Transverse colon (tissue), 4 donors: ENCODE measurements at regions not wholly inside any gene's neighbourhood (a gene's known extent, or its start where the extent isn't known, plus 50 kb on each side); places are given as distances from the start of the nearest gene placed in this dataset.

ENCODE experiments used
- EP300 ChIP-seq: sonication (generic); formaldehyde crosslinking; IDR thresholded peaks from one replicate; pipeline ENCODE4 v1.6.1; 2017; ENCODE audit warnings: antibody characterized with exemption, low read depth
- POLR2A ChIP-seq: fragments of 450-650 bp; IDR thresholded peaks from one replicate; pipeline ENCODE4 v1.6.1; 2016; ENCODE audit warnings: antibody characterized with exemption, mild to moderate bottlenecking, moderate library complexity
- POLR2AphosphoS5 ChIP-seq, 3 donors: sonication (generic); formaldehyde crosslinking; IDR thresholded peaks; one replicate each; pipeline ENCODE4 v1.6.1; 2016; ENCODE audit warnings: antibody characterized with exemption in 3 of 3
- TF ChIP-seq, protein P1 (sequence below), 5 experiments: fragments of 200-600 bp in 3 of 5; fragments of 450-650 bp in 2 of 5; sonication (generic) in 3 of 5; IDR thresholded peaks; 1 replicate in 2 of 5; 2 replicates in 3 of 5; pipeline ENCODE4 v1.5.1; 2016 to 2017; ENCODE audit warnings: antibody characterized with exemption in 5 of 5, inconsistent platforms in 3 of 5, mild to moderate bottlenecking in 2 of 5, moderate library complexity in 1 of 5

DNA sequence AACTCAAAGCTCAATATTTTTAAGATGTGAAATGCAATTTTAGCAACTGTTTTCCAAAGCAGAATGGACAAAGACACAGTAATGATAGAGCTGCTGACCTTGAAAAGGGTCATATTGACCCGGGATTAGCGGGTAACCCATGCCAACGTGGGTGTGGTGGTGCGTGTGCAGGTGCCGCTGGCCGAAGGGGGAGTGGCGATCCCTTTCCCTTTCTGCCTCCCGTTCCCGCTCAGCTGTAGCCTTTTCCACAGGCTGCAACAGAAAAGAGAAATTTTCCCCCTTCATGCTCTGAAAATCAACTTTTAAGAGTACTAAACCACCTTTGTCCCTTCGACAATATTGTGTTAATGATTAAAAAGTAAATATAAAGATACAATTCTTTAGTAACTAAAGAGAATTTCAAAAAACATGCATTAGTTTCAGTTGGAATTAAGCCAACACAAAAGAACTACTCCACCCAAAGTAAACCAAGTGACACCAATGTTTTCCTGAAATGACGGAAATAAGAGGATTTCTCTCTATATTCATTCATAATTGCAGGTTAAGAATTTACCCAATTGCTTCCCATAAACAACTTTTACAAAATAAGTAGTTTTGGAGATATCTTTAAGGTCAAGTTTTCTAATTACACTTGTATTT lies 105.2 kb downstream of the ZNF608 start:
- TF ChIP-seq POLR2AphosphoS5 (IDR thresholded peaks at IDR 0.05) (no peak), POLR2A (no peak), EP300 (no peak)
- TF ChIP-seq, protein P1, sequence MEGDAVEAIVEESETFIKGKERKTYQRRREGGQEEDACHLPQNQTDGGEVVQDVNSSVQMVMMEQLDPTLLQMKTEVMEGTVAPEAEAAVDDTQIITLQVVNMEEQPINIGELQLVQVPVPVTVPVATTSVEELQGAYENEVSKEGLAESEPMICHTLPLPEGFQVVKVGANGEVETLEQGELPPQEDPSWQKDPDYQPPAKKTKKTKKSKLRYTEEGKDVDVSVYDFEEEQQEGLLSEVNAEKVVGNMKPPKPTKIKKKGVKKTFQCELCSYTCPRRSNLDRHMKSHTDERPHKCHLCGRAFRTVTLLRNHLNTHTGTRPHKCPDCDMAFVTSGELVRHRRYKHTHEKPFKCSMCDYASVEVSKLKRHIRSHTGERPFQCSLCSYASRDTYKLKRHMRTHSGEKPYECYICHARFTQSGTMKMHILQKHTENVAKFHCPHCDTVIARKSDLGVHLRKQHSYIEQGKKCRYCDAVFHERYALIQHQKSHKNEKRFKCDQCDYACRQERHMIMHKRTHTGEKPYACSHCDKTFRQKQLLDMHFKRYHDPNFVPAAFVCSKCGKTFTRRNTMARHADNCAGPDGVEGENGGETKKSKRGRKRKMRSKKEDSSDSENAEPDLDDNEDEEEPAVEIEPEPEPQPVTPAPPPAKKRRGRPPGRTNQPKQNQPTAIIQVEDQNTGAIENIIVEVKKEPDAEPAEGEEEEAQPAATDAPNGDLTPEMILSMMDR (IDR thresholded peaks at IDR 0.05), result no peak
